ENCODE measurements at regions not wholly inside any gene's neighbourhood (a gene's known extent, or its start where the extent isn't known, plus 50 kb on each side); places are given as distances from the start of the nearest gene placed in this dataset.

- 95% methylated on average over 6 of the region's 11 CpGs for WGBS (ENCODE audit: low lambda C conversion rate)
- ATAC-seq (no peak), DNase-seq (ENCODE audit: low spot score) (no peak), FAIRE-seq (no peak)
- Histone ChIP-seq H3K4me3 (replicated peaks in 1 of 3; ENCODE audit: insufficient read depth in 1 of 3, low read depth in 2 of 3, low read length in 3 of 3) (no peak overlapping the region), H2AFZ (ENCODE audit: low read length) (no peak overlapping the region), H3K4me1 (ENCODE audit: insufficient read depth, low read length) (peaks cover 76% of the 10 kb centered on the region), H4K20me1 (ENCODE audit: insufficient read depth, low read length) (no peaks in the 10 kb centered on the region), H3K9ac (ENCODE audit: insufficient read depth, low read depth, low read length) (no peak overlapping the region), H3K27me3 (ENCODE audit: control insufficient read depth in 1 of 2, insufficient read depth in 2 of 2, low read length in 2 of 2) (no peaks in the 10 kb centered on the region), H3K9me3 (ENCODE audit: low read length) (no peaks in the 10 kb centered on the region), H3K79me2 (ENCODE audit: insufficient read depth, low read length) (no peaks in the 10 kb centered on the region), H3K4me2 (ENCODE audit: low read depth, low read length) (no peak overlapping the region), H3K36me3 (replicated peaks in 1 of 2; ENCODE audit: control insufficient read depth in 1 of 2, insufficient read depth in 2 of 2, low read length in 2 of 2) (no peaks in the 10 kb centered on the region), H3K27ac (ENCODE audit: extremely low read length, insufficient read depth, low read length) (no peak overlapping the region)
- in situ Hi-C loops (cut with HindIII; ENCODE audit: extremely low pct_ligation_motif_present, low pct_unique_long_range_greater_than_20kb) = no loop called here
- ChIA-PET CTCF (ENCODE audit: low intra/inter-chr PET ratio, low total read pairs) (no interaction called here), POLR2A (interaction anchor here (1.3 kb wide), 1 partner anchor 63 kb away, joined by 6 read pairs; no protein-coding TSS in a partner anchor)
- intact Hi-C loops (cut with micrococcal nuclease; ENCODE audit: unreplicated experiment) = no loop called here
- BruUV-seq (replicated peaks) = no TSS peak
- TF ChIP-seq TSC22D2 (CRISPR knock-in tag; IDR thresholded peaks at IDR 0.05; ENCODE audit: borderline replicate concordance) (no peak), TBX2 (CRISPR knock-in tag; IDR thresholded peaks at IDR 0.05; ENCODE audit: borderline replicate concordance) (0 out of 2 replicates have a peak, but pooled peaks have one; percentile 8), JARID2 (CRISPR knock-in tag; IDR thresholded peaks at IDR 0.05; ENCODE audit: insufficient replicate concordance) (no peak), SOX6 (IDR thresholded peaks at IDR 0.05) (no peak), SOX6 (CRISPR knock-in tag; IDR thresholded peaks at IDR 0.05) (peak; percentile 4; the same call in 1 of the 2 replicates), USF2 (IDR thresholded peaks at IDR 0.05; ENCODE audit: low read depth, low read length) (no peak), USF2 (CRISPR knock-in tag; IDR thresholded peaks at IDR 0.05; ENCODE audit: borderline replicate concordance) (peak; percentile 50; the same call in 1 of the 2 replicates), SMYD3 (CRISPR knock-in tag; IDR thresholded peaks at IDR 0.05) (no peak), TAF1 (CRISPR knock-in tag; IDR thresholded peaks at IDR 0.05) (no peak), ZNF687 (CRISPR knock-in tag; IDR thresholded peaks at IDR 0.05) (peak; percentile 50), ZNF761 (CRISPR knock-in tag; conservative IDR thresholded peaks at IDR 0.05) (no peak), TRIM22 (IDR thresholded peaks at IDR 0.05) (no peak), ZNF30 (CRISPR knock-in tag; IDR thresholded peaks at IDR 0.05) (no peak), EEA1 (CRISPR knock-in tag; IDR thresholded peaks at IDR 0.05; ENCODE audit: borderline replicate concordance) (no peak), NRL (CRISPR knock-in tag; IDR thresholded peaks at IDR 0.05; ENCODE audit: borderline replicate concordance) (no peak), ZNF296 (CRISPR knock-in tag; conservative IDR thresholded peaks at IDR 0.05) (no peak), PLRG1 (conservative IDR thresholded peaks at IDR 0.05) (no peak), MAF1 (CRISPR knock-in tag; IDR thresholded peaks at IDR 0.05; ENCODE audit: borderline replicate concordance) (no peak)
These were observed 51.4 kb upstream of the IRF2BP2 start for GRCh38 chr1:234661317-234661928.
